ENCODE measurements at regions not wholly inside any gene's neighbourhood (a gene's known extent, or its start where the extent isn't known, plus 50 kb on each side); places are given as distances from the start of the nearest gene placed in this dataset.

DNA sequence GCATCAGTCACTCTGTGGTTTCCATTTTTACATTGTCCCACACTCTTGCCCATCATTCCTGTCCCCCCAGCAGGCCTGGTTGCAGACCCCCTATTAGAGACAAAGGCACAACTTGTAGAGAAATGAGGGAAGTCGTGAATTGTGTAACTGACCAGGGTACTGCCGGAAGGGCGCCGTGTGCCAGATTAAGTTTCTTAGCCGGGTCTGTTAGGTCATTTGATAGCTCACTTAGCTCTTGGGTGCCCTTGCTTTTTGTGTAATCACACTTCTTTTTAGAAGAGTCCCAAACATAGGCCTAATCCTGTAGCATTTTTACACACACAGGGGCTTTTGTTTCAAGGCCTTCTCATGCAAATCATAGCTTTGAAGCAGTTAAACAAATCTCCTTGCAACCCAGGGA is 87.2 kb downstream of the CTAGE1 start:
- TF ChIP-seq, protein P1, sequence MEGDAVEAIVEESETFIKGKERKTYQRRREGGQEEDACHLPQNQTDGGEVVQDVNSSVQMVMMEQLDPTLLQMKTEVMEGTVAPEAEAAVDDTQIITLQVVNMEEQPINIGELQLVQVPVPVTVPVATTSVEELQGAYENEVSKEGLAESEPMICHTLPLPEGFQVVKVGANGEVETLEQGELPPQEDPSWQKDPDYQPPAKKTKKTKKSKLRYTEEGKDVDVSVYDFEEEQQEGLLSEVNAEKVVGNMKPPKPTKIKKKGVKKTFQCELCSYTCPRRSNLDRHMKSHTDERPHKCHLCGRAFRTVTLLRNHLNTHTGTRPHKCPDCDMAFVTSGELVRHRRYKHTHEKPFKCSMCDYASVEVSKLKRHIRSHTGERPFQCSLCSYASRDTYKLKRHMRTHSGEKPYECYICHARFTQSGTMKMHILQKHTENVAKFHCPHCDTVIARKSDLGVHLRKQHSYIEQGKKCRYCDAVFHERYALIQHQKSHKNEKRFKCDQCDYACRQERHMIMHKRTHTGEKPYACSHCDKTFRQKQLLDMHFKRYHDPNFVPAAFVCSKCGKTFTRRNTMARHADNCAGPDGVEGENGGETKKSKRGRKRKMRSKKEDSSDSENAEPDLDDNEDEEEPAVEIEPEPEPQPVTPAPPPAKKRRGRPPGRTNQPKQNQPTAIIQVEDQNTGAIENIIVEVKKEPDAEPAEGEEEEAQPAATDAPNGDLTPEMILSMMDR (conservative IDR thresholded peaks at IDR 0.05 in 1 of 2, IDR thresholded peaks at IDR 0.05 in 1 of 2; ENCODE audit: extremely low read depth in 1 of 2, insufficient read depth in 1 of 2, low read depth in 1 of 2, low read length in 2 of 2) = no peak
- no peak for TF ChIP-seq EZH2 (IDR thresholded peaks at IDR 0.05; ENCODE audit: borderline replicate concordance, low read length)

Data from mammary epithelial cell (primary cell).